Heart left ventricle (tissue), 13 donors: ENCODE measurements at regions not wholly inside any gene's neighbourhood (a gene's known extent, or its start where the extent isn't known, plus 50 kb on each side); places are given as distances from the start of the nearest gene placed in this dataset.

Source experiments
- POLR2A ChIP-seq, 2 donors: fragments of 450-650 bp; IDR thresholded peaks; one replicate each; pipeline ENCODE4 v1.6.1; 2017; ENCODE audit warnings: antibody characterized with exemption in 2 of 2, mild to moderate bottlenecking in 2 of 2, moderate library complexity in 2 of 2
- TF ChIP-seq, protein P1 (sequence below), 12 donors: fragments of 200-600 bp; sonication (generic) in 4 of 12; IDR thresholded peaks; one replicate each; pipeline versions ENCODE4 v1.5.0 to v1.8.0; 2018 to 2022; ENCODE audit warnings: antibody characterized with exemption in 12 of 12, mild to moderate bottlenecking in 5 of 12
- donor health status: ischemic (EF 13 %, LVEDD 7.1; RV severe dilation, severe dysfunction).
- donor health status: DM: no; HTN: yes; CAD: no.
- donor health status: DM: no; HTN: no; CAD: no.
- donor health status: ischemic (EF 25% LVEDD 6.9; RV normal size, moderate dysfunction).
- donor health status: ischemic (EF 25% LVEDD 5.7; RV mildly dilated, moderate dysfunction).
- donor health status: ischemic (EF 35%, LVEDD 5.7; RV mildly dilated, moderate dysfunction).
- donor health status: nonischemic (EF 11% LVEDD 7.7; RV severe dilation, severe dysfunction).
- donor health status: DM: yes; HTN: yes; CAD: no.
- donor health status: PGD.
- donor health status: ischemic (EF 29% LVEDD 5.4; RV normal size, mild dysfunction).
- donor health status: nonischemic (EF 23%, LVEDD 6.1; RV moderate dilation, normal function).

DNA sequence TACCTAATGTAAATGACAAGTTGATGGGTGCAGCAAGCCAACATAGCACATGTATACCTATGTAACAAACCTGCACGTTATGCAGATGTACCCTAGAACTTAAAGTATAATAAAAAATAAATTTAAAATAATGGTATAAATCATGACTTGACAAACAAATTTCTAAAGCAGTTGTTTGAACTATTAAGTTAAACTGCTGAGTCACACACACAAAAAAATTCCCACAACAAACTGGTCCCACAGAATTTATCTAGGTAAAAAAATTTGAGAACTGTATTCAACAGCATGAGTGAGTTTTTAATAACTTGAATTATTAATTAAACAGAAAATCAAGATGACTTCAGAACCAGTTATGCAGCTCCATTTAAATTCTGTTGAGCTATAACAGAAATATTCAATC, 186.0 kb upstream of the SOX6 start:
- TF ChIP-seq, protein P1, sequence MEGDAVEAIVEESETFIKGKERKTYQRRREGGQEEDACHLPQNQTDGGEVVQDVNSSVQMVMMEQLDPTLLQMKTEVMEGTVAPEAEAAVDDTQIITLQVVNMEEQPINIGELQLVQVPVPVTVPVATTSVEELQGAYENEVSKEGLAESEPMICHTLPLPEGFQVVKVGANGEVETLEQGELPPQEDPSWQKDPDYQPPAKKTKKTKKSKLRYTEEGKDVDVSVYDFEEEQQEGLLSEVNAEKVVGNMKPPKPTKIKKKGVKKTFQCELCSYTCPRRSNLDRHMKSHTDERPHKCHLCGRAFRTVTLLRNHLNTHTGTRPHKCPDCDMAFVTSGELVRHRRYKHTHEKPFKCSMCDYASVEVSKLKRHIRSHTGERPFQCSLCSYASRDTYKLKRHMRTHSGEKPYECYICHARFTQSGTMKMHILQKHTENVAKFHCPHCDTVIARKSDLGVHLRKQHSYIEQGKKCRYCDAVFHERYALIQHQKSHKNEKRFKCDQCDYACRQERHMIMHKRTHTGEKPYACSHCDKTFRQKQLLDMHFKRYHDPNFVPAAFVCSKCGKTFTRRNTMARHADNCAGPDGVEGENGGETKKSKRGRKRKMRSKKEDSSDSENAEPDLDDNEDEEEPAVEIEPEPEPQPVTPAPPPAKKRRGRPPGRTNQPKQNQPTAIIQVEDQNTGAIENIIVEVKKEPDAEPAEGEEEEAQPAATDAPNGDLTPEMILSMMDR (IDR thresholded peaks at IDR 0.05) = no peak
- no peak for TF ChIP-seq POLR2A (IDR thresholded peaks at IDR 0.05)
